HEK293T (cell line): ENCODE measurements at regions not wholly inside any gene's neighbourhood (a gene's known extent, or its start where the extent isn't known, plus 50 kb on each side); places are given as distances from the start of the nearest gene placed in this dataset.
"Not testable (repeated sequence)": the region's sequence is repeated elsewhere in the genome, so short reads cannot be mapped to it uniquely, and the experiment has no call there.

Source experiments
- ARNT ChIP-seq: fragments of 450-650 bp; IDR thresholded peaks from 2 replicates; pipeline ENCODE4 v1.6.1; 2017; ENCODE audit warnings: mild to moderate bottlenecking
- BHLHE40 ChIP-seq: fragments of 450-650 bp; IDR thresholded peaks from 2 replicates; pipeline ENCODE4 v1.6.1; 2016; ENCODE audit warnings: mild to moderate bottlenecking, moderate library complexity, borderline replicate concordance
- CTBP1 ChIP-seq: fragments of 450-650 bp; IDR thresholded peaks from 2 replicates; pipeline ENCODE4 v1.6.1; 2016; ENCODE audit warnings: borderline replicate concordance
- ELF4 ChIP-seq: fragments of 450-650 bp; IDR thresholded peaks from 2 replicates; pipeline ENCODE4 v1.6.1; 2017; ENCODE audit warnings: antibody characterized with exemption
- FOXA1 ChIP-seq: fragments of 450-650 bp; IDR thresholded peaks from 2 replicates; pipeline ENCODE4 v1.6.1; 2016; ENCODE audit warnings: mild to moderate bottlenecking
- FOXK2 ChIP-seq: fragments of 450-650 bp; IDR thresholded peaks from 2 replicates; pipeline ENCODE4 v1.6.1; 2016; ENCODE audit warnings: mild to moderate bottlenecking
- FOXM1 ChIP-seq: fragments of 450-650 bp; IDR thresholded peaks from 2 replicates; pipeline ENCODE4 v1.6.1; 2017; ENCODE audit warnings: mild to moderate bottlenecking, borderline replicate concordance
- HDGF ChIP-seq: fragments of 450-650 bp; IDR thresholded peaks from 2 replicates; pipeline ENCODE4 v1.6.1; 2017; ENCODE audit warnings: antibody characterized with exemption, borderline replicate concordance
- NFRKB ChIP-seq: fragments of 450-650 bp; IDR thresholded peaks from 2 replicates; pipeline ENCODE4 v1.6.1; 2016; ENCODE audit warnings: mild to moderate bottlenecking, moderate library complexity
- SP1 ChIP-seq: fragments of 450-650 bp; IDR thresholded peaks from 2 replicates; pipeline ENCODE4 v1.6.1; 2017
- SUZ12 ChIP-seq: fragments of 450-650 bp; IDR thresholded peaks from 2 replicates; pipeline ENCODE4 v1.6.1; 2016; ENCODE audit warnings: mild to moderate bottlenecking
- TARDBP ChIP-seq: fragments of 450-650 bp; IDR thresholded peaks from 2 replicates; pipeline ENCODE4 v1.6.1; 2016
- ZNF384 ChIP-seq: fragments of 450-650 bp; IDR thresholded peaks from 2 replicates; pipeline ENCODE4 v1.6.1; 2016
- TF ChIP-seq, protein P1 (sequence below): fragments of 450-650 bp; IDR thresholded peaks from 2 replicates; pipeline ENCODE4 v1.6.1; 2016

DNA sequence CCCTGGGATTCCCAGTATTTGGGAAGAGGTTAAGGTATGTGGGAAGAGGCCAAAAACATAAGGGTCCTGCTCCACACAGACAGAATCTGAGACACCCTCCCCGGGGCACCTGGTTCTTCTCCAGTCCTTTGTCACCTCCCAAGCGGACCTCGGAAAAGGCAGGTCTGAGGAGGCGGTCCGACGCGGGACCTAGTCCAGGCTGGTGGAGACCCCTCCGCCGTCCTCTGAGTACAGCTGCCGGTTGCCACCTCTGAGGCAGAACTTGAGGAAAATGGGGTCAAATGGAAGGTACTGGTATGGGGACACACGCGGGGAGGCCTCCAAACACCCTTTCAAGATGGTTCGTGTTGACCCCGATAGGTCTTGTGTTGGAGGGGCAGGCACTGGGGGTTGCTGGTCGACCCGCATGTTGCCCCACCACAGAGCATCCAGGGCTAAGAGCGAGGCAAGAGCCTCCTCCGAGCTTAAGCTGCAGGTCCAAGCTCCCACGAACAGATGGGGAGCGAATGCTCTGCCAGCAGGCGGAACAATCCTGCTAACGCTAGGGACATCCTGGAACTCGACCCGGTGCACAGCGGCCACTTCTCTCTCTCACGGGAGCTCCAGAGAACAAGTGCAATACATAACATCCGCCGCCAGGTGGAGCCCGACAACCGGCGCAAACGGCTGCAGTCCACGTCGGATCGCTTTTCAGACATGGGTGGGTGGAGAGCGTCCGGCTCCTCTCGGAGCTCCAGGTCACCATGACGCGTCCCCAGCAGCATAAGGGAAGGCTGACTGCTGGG lies 559.8 kb downstream of the SPATA31A6 start:
- TF ChIP-seq SP1, TARDBP, ELF4, HDGF, FOXM1, FOXA1, FOXK2, BHLHE40, ARNT, SUZ12, CTBP1, NFRKB, ZNF384: not testable (repeated sequence)
- TF ChIP-seq, protein P1, sequence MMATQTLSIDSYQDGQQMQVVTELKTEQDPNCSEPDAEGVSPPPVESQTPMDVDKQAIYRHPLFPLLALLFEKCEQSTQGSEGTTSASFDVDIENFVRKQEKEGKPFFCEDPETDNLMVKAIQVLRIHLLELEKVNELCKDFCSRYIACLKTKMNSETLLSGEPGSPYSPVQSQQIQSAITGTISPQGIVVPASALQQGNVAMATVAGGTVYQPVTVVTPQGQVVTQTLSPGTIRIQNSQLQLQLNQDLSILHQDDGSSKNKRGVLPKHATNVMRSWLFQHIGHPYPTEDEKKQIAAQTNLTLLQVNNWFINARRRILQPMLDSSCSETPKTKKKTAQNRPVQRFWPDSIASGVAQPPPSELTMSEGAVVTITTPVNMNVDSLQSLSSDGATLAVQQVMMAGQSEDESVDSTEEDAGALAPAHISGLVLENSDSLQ, result not testable (repeated sequence)
